ENCODE measurements at regions not wholly inside any gene's neighbourhood (a gene's known extent, or its start where the extent isn't known, plus 50 kb on each side); places are given as distances from the start of the nearest gene placed in this dataset.

GRCh38 chr14:99321955-99322730 lies 50.1 kb upstream of the BCL11B start:
- ChIA-PET CTCF (no interaction called here), POLR2A (no interaction called here)
- no peak overlapping the region for H3K4me3 Mint-ChIP-seq
- ATAC-seq (no peak), DNase-seq (no peak)
- H3K4me1 Mint-ChIP-seq = peaks cover 6% of the 10 kb centered on the region
- H3K27ac Mint-ChIP-seq = no peak overlapping the region
- no peaks in the 10 kb centered on the region for H3K27me3 Mint-ChIP-seq
- no peaks in the 10 kb centered on the region for H3K36me3 Mint-ChIP-seq (ENCODE audit: low read depth)
- intact Hi-C loops (cut with DNase I, micrococcal nuclease) = loop anchor here in 1 of 2 experiments (1.0 kb wide), 1 partner anchor 90 kb away; no protein-coding TSS in a partner anchor
- no peaks in the 10 kb centered on the region for H3K9me3 Mint-ChIP-seq (ENCODE audit: low read depth)
